Vagina (tissue), 2 donors: ENCODE measurements at regions not wholly inside any gene's neighbourhood (a gene's known extent, or its start where the extent isn't known, plus 50 kb on each side); places are given as distances from the start of the nearest gene placed in this dataset.

Experiments
- DNase-seq, 2 donors: peaks; one replicate each; pipeline ENCODE4 v3.0.0-alpha.2; 2017; ENCODE audit errors: extremely low spot score in 2 of 2
- H3K27ac ChIP-seq: fragments of 200-600 bp; sonication (generic); one replicate; pipeline ENCODE4 v1.5.1; 2019
- H3K27me3 ChIP-seq: fragments of 200-600 bp; sonication (generic); one replicate; pipeline ENCODE4 v1.5.1; 2019
- H3K36me3 ChIP-seq, 2 donors: fragments of 200-600 bp; sonication (generic); one replicate each; pipeline ENCODE4 v1.5.1; 2017 to 2019
- H3K4me1 ChIP-seq: fragments of 200-600 bp; sonication (generic); one replicate; pipeline ENCODE4 v1.5.1; 2019
- H3K4me3 ChIP-seq, 2 donors: fragments of 200-600 bp; sonication (generic); 1 replicate in 1 of 2; 2 replicates in 1 of 2; pipeline ENCODE4 v1.5.1; 2016 to 2019
- H3K9me3 ChIP-seq: fragments of 200-600 bp; sonication (generic); one replicate; pipeline ENCODE4 v1.5.1; 2019
- POLR2A ChIP-seq, 2 donors: fragments of 450-650 bp; IDR thresholded peaks; one replicate each; pipeline ENCODE4 v1.6.1; 2017; ENCODE audit warnings: antibody characterized with exemption in 2 of 2, mild to moderate bottlenecking in 2 of 2, moderate library complexity in 2 of 2
- POLR2AphosphoS5 ChIP-seq, 2 donors: sonication (generic); formaldehyde crosslinking; IDR thresholded peaks; one replicate each; pipeline ENCODE4 v1.9.0; 2017; ENCODE audit warnings: antibody characterized with exemption in 2 of 2, mild to moderate bottlenecking in 2 of 2, low read depth in 1 of 2; ENCODE audit not compliant: insufficient read depth in 1 of 2
- intact Hi-C: fragments of 100-400 bp; cut with DNase I; formaldehyde crosslinking; loops from one replicate; pipeline ENCODE4 v1.15.1; 2023
- TF ChIP-seq, protein P1 (sequence below), 3 experiments: fragments of 450-650 bp in 2 of 3; fragments of 200-600 bp in 1 of 3; sonication (generic) in 1 of 3; IDR thresholded peaks; one replicate each; pipeline ENCODE4 v1.5.1; 2017 to 2019; ENCODE audit warnings: antibody characterized with exemption in 3 of 3, mild to moderate bottlenecking in 2 of 3, moderate library complexity in 2 of 3

DNA sequence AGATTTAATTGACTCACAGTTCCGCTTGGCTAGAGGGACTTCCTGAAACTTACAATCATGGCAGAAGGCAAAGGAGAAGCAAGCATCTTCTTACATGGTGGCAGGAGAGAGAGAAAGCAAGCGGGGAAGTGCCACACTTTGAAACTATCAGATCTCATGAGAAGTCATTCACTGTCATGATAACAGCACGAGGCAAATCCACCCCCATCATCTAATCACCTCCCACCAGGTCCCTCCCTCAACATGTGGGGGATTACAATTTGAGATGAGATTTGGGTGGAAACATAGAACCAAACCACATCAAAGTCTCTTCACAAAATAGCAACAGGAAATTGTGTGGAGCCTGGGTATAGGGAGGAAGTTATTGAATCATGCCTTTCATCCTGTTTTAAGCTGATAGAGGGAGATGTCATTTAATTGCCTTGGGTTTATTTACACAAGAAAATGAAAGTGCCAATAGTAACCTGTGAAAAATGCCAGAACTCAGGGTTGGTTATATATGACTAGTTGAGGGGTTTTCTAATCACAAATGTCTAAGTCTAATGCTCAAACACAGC is 624.8 kb upstream of the LMCD1 start:
- intact Hi-C loops: no loop called here
- Histone ChIP-seq H3K27me3 (no peaks in the 10 kb centered on the region), H3K4me1 (no peaks in the 10 kb centered on the region), H3K36me3 (no peaks in the 10 kb centered on the region), H3K4me3 (no peak overlapping the region), H3K9me3 (no peaks in the 10 kb centered on the region), H3K27ac (no peak overlapping the region)
- DNase-seq: no peak
- TF ChIP-seq, protein P1, sequence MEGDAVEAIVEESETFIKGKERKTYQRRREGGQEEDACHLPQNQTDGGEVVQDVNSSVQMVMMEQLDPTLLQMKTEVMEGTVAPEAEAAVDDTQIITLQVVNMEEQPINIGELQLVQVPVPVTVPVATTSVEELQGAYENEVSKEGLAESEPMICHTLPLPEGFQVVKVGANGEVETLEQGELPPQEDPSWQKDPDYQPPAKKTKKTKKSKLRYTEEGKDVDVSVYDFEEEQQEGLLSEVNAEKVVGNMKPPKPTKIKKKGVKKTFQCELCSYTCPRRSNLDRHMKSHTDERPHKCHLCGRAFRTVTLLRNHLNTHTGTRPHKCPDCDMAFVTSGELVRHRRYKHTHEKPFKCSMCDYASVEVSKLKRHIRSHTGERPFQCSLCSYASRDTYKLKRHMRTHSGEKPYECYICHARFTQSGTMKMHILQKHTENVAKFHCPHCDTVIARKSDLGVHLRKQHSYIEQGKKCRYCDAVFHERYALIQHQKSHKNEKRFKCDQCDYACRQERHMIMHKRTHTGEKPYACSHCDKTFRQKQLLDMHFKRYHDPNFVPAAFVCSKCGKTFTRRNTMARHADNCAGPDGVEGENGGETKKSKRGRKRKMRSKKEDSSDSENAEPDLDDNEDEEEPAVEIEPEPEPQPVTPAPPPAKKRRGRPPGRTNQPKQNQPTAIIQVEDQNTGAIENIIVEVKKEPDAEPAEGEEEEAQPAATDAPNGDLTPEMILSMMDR (IDR thresholded peaks at IDR 0.05): no peak
- TF ChIP-seq POLR2AphosphoS5 (IDR thresholded peaks at IDR 0.05; ENCODE audit: insufficient read depth in 1 of 2, low read depth in 1 of 2) (no peak), POLR2A (IDR thresholded peaks at IDR 0.05) (no peak)

DNA sequence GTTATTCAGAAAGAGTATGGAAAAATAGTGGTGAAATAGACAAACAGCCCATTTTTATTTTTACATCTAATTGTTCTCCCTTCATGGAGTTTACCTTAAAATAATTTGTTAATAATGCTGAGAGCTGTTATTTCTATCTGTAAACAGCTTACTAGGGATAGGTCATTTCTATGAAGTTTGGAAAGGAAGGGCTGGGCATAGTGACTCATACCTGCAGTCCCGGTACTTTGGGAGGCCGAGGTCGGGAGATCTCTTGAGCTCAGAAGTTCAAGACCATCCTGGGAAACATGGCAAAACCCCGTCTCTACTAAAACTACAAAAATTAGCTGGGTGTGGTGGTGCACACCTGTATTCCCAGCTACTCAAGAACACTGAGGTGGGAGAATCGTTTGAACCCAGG is 624.3 kb upstream of the LMCD1 start:
- intact Hi-C loops: no loop called here
- H3K36me3 ChIP-seq: no peaks in the 10 kb centered on the region
- TF ChIP-seq POLR2AphosphoS5 (IDR thresholded peaks at IDR 0.05; ENCODE audit: insufficient read depth in 1 of 2, low read depth in 1 of 2) (no peak), POLR2A (IDR thresholded peaks at IDR 0.05) (no peak)
- TF ChIP-seq, protein P1 (IDR thresholded peaks at IDR 0.05): no peak

DNA sequence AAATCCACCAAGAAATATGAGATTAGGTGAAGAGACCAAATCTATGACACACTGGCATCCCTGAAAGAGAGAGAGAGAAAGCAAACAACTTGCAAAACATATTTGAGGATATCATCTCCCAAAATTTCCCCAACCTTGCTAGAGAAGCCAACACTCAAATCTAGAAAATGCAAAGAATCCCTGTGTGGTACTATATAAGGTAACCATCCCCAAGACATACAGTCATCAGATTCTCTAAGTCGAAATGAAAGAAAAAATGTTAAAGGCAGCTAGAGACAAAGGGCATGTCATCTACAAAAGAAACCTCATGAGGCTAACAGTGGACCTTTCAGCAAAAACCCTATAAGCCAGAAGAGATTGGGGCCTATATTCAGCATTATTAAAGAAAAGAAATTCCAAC is 622.1 kb upstream of the LMCD1 start:
- no peaks in the 10 kb centered on the region for H3K27me3 ChIP-seq
- no peaks in the 10 kb centered on the region for H3K4me1 ChIP-seq
- intact Hi-C loops: no loop called here
- no peaks in the 10 kb centered on the region for H3K9me3 ChIP-seq
- H3K27ac ChIP-seq: no peak overlapping the region
- no peak overlapping the region for H3K4me3 ChIP-seq
- no peaks in the 10 kb centered on the region for H3K36me3 ChIP-seq
- DNase-seq: no peak
- TF ChIP-seq, protein P1 (IDR thresholded peaks at IDR 0.05): no peak
- TF ChIP-seq POLR2AphosphoS5 (IDR thresholded peaks at IDR 0.05; ENCODE audit: insufficient read depth in 1 of 2, low read depth in 1 of 2) (no peak), POLR2A (IDR thresholded peaks at IDR 0.05) (no peak)

More for the DNA sequence above, 624.3 kb upstream of the LMCD1 start:
- no peaks in the 10 kb centered on the region for H3K9me3 ChIP-seq
- H3K4me1 ChIP-seq: no peaks in the 10 kb centered on the region
- H3K27me3 ChIP-seq: no peaks in the 10 kb centered on the region
- H3K27ac ChIP-seq: no peak overlapping the region
- DNase-seq: no peak
- no peak overlapping the region for H3K4me3 ChIP-seq

DNA sequence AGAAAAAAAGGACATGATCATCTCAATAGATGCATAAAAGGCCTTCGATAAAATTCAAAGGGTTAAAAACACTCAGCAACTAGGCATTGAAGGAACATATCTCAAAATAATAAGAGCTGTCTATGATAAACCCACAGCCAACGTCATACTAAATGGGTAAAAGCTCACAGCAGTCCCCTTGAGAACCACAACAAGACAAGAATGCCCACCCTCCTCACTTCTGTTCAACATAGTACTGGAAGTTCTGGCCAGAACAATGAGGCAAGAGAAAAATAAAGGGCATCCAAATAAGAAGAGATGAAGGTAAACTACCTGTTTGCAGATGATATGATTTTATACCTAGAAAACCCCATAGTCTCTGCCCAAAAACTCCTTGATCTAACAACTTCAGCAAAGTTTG is 619.7 kb upstream of the LMCD1 start:
- H3K9me3 ChIP-seq: no peaks in the 10 kb centered on the region
- DNase-seq: no peak
- H3K27ac ChIP-seq: no peak overlapping the region
- no peaks in the 10 kb centered on the region for H3K36me3 ChIP-seq
- no peak for TF ChIP-seq POLR2A (IDR thresholded peaks at IDR 0.05)
- no peak for TF ChIP-seq POLR2AphosphoS5 (IDR thresholded peaks at IDR 0.05; ENCODE audit: insufficient read depth in 1 of 2, low read depth in 1 of 2)
- TF ChIP-seq, protein P1 (IDR thresholded peaks at IDR 0.05): no peak
- intact Hi-C loops: no loop called here
- H3K4me3 ChIP-seq: no peak overlapping the region
- no peaks in the 10 kb centered on the region for H3K4me1 ChIP-seq
- H3K27me3 ChIP-seq: no peaks in the 10 kb centered on the region

DNA sequence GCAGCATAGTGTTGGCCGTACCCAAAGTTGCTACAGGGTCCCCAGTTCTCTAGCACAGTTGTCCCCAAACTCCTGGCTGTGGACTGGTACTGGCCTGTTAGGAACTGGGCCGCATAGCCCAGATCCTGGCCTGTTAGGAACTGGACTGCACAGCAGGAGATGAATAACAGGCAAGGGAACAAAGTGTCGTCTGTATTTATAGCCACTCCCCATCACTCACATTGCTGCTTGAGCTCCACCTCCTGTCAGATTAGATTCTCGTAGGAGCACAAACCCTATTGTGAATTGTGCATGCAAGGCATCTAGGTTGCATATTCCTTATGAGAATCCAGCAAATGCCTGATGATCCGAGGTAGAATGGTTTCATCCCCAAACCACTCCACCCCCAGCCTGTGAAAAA is 604.0 kb upstream of the LMCD1 start:
- no peaks in the 10 kb centered on the region for H3K4me1 ChIP-seq
- H3K4me3 ChIP-seq: no peak overlapping the region
- intact Hi-C loops: no loop called here
- no peaks in the 10 kb centered on the region for H3K27me3 ChIP-seq
- H3K9me3 ChIP-seq: no peaks in the 10 kb centered on the region
- H3K27ac ChIP-seq: no peak overlapping the region
- no peak for DNase-seq
- H3K36me3 ChIP-seq: no peaks in the 10 kb centered on the region
- no peak for TF ChIP-seq POLR2A (IDR thresholded peaks at IDR 0.05)
- TF ChIP-seq, protein P1 (IDR thresholded peaks at IDR 0.05): no peak
- TF ChIP-seq POLR2AphosphoS5 (IDR thresholded peaks at IDR 0.05; ENCODE audit: insufficient read depth in 1 of 2, low read depth in 1 of 2): no peak
